BLaER1 (cell line): ENCODE measurements at regions not wholly inside any gene's neighbourhood (a gene's known extent, or its start where the extent isn't known, plus 50 kb on each side); places are given as distances from the start of the nearest gene placed in this dataset.

Experiments used
- H3K27ac ChIP-seq: shearing (Covaris generic); formaldehyde crosslinking; 2 replicates; pipeline ENCODE4 v1.8.1; 2022
- H3K27me3 ChIP-seq: shearing (Covaris generic); formaldehyde crosslinking; 2 replicates; pipeline ENCODE4 v1.8.1; 2022
- H3K36me3 ChIP-seq: shearing (Covaris generic); formaldehyde crosslinking; 2 replicates; pipeline ENCODE4 v1.8.1; 2022
- H3K4me1 ChIP-seq: shearing (Covaris generic); formaldehyde crosslinking; 2 replicates; pipeline ENCODE4 v1.8.1; 2022
- H3K4me2 ChIP-seq: shearing (Covaris generic); formaldehyde crosslinking; 2 replicates; pipeline ENCODE4 v1.8.1; 2022
- H3K4me3 ChIP-seq: shearing (Covaris generic); formaldehyde crosslinking; 2 replicates; pipeline ENCODE4 v1.8.1; 2022
- H3K9ac ChIP-seq: shearing (Covaris generic); formaldehyde crosslinking; 2 replicates; pipeline ENCODE4 v1.8.1; 2022
- H3K9me3 ChIP-seq: shearing (Covaris generic); formaldehyde crosslinking; 2 replicates; pipeline ENCODE4 v1.8.1; 2022
- H4K20me1 ChIP-seq: shearing (Covaris generic); formaldehyde crosslinking; 2 replicates; pipeline ENCODE4 v1.8.1; 2022
- Cebpa-rat ChIP-seq: shearing (Covaris generic); IDR thresholded peaks from 2 replicates; pipeline ENCODE4 v1.8.1; 2022

DNA sequence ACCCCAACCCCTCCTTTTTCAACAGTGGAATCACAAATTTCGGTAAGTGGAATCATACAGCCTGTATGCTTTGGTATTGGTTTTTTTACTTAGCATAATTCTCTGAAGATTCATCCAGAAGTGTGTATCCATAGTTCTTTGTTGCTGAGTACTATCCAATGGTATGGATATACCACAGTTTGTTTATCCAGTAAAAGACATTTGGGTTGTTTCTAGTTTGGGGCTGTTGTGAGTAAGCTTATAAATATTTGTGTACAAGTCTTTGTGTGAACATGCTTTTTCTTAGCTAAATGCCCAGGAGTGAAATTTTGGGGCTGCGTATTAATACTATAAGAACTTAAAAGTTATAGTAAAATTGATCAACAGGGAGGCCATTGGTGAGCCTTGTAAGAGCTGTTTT lies 57.5 kb upstream of the GC start:
- peaks cover 1% of the 10 kb centered on the region; the same call in 1 of the 2 replicates for H3K9me3 ChIP-seq
- H3K4me1 ChIP-seq: peaks cover 10% of the 10 kb centered on the region
- H3K4me3 ChIP-seq: no peak overlapping the region
- H4K20me1 ChIP-seq: no peaks in the 10 kb centered on the region
- no peak for TF ChIP-seq Cebpa-rat
- no peaks in the 10 kb centered on the region for H3K27me3 ChIP-seq
- H3K36me3 ChIP-seq: no peaks in the 10 kb centered on the region
- H3K27ac ChIP-seq: no peak overlapping the region
- H3K4me2 ChIP-seq: no peak overlapping the region
- H3K9ac ChIP-seq: no peak overlapping the region

DNA sequence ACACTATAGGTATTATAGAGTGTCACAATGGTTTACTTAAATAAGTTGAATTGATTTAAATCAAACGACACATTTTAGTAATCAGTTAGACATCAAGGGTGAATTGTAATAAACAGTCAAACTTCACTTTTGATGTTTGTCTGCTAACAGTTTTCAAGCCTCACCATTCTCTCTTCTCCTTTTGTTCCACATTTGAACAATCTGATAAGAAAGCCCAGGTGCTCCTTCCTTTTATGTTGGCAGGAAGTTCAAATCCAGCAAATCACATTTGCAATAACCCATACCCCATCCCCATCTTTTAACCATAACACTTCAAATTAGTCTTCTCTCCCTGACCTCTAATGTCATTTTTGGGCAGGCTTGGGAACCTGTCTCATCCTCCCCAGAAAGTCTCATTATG lies 63.4 kb upstream of the GC start:
- H3K4me3 ChIP-seq: no peak overlapping the region
- H3K4me2 ChIP-seq: no peak overlapping the region
- H3K27me3 ChIP-seq: no peaks in the 10 kb centered on the region
- H3K36me3 ChIP-seq: no peaks in the 10 kb centered on the region
- no peak for TF ChIP-seq Cebpa-rat
- H3K9ac ChIP-seq: no peak overlapping the region
- peaks cover 21% of the 10 kb centered on the region for H3K4me1 ChIP-seq
- H4K20me1 ChIP-seq: no peaks in the 10 kb centered on the region
- peaks cover 6% of the 10 kb centered on the region for H3K9me3 ChIP-seq
- no peak overlapping the region for H3K27ac ChIP-seq

DNA sequence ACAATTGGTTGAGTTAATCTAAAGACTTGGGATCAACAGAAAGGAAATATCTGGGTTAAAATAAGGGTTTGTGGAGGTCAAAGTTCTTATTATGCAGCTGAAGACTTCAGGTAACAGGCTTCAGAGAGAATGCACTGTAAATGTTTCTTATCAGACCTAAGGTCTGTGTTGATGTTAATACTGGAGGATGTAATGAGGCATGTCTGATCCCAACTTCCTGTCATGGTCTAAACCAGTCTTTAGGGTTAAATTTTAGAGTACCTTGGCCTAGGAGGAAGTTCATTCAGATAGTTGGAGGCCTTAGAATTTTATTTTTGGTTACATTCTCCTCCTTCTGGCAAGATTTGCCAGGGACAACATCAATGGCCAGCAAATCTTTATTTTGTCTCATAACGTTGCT lies 72.1 kb upstream of the GC start:
- H3K9me3 ChIP-seq: peaks cover 32% of the 10 kb centered on the region

DNA sequence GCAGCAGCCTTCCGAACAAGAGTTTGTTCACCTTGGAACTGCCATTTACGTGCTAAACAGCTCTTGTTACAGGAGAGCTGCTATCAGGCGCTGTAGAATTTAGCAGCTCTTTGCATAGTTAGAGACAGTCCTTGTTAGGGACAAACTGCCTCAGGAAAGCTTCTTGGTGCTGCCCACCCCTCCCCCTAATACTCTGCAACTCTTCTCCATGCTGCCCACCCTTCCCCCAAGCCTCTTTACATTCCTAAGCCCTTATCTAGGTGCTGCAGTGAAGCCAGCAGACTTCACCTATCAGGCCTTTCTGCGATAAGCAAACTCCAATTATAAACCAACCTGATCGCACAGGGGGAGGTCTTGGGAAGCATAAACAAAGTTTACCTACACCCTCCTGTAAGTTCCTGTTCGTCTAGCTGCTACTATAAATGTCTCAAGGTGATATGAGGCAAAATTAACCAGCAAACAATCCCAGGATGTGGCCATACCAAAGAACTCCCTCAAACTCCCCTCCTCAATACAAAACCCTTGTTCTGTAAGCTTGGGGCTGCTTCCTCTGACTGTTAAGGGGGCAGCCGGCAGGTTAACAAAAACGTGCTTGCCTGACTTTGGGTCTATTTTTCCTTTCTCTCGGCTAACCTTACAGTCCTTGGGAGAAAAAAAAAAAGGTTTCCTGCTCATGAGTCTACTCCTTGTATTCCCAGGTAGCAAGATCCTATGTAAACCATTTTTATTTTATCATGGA lies 74.0 kb upstream of the GC start:
- no peaks in the 10 kb centered on the region for H4K20me1 ChIP-seq
- H3K36me3 ChIP-seq: no peaks in the 10 kb centered on the region
- H3K4me3 ChIP-seq: no peak overlapping the region
- H3K27me3 ChIP-seq: no peaks in the 10 kb centered on the region
- peaks cover 45% of the 10 kb centered on the region for H3K9me3 ChIP-seq
- TF ChIP-seq Cebpa-rat: no peak
- H3K9ac ChIP-seq: no peak overlapping the region
- peaks cover 12% of the 10 kb centered on the region for H3K4me1 ChIP-seq
- no peak overlapping the region for H3K4me2 ChIP-seq
- H3K27ac ChIP-seq: no peak overlapping the region

More for the DNA sequence above, 72.1 kb upstream of the GC start:
- no peak for TF ChIP-seq Cebpa-rat
- peak overlapping the region; percentile 62 for H3K4me2 ChIP-seq
- no peaks in the 10 kb centered on the region for H4K20me1 ChIP-seq
- peaks cover 12% of the 10 kb centered on the region for H3K4me1 ChIP-seq
- no peak overlapping the region for H3K9ac ChIP-seq
- 0 out of 2 replicates have a peak overlapping the region, but pooled peaks have one; percentile 41 for H3K27ac ChIP-seq
- no peak overlapping the region for H3K4me3 ChIP-seq
- H3K36me3 ChIP-seq: no peaks in the 10 kb centered on the region
- H3K27me3 ChIP-seq: no peaks in the 10 kb centered on the region

DNA sequence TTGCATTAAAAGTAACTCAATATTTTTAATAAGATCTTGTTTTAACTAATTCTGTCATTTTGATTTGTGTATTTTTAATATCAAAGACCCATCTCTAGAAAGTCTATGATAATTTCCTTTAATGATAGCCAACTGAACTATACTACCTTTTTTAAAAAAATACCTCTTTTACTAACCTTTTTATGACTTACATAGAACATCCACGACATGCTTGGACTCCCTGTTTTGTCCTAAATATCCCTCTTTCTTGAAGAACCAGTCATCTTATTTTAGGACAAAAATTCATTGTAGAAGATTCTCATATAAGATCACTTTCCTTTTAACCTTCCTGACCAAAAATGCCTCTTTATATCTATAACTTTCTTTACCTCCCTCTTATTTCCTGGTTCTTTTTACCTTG lies 76.8 kb upstream of the GC start:
- Histone ChIP-seq H3K4me1 (peaks cover 9% of the 10 kb centered on the region), H3K27ac (no peak overlapping the region), H3K4me3 (no peak overlapping the region), H3K36me3 (no peaks in the 10 kb centered on the region), H3K4me2 (no peak overlapping the region), H3K9me3 (peaks cover 71% of the 10 kb centered on the region), H3K27me3 (no peaks in the 10 kb centered on the region), H3K9ac (no peak overlapping the region), H4K20me1 (no peaks in the 10 kb centered on the region)
- TF ChIP-seq Cebpa-rat: no peak

DNA sequence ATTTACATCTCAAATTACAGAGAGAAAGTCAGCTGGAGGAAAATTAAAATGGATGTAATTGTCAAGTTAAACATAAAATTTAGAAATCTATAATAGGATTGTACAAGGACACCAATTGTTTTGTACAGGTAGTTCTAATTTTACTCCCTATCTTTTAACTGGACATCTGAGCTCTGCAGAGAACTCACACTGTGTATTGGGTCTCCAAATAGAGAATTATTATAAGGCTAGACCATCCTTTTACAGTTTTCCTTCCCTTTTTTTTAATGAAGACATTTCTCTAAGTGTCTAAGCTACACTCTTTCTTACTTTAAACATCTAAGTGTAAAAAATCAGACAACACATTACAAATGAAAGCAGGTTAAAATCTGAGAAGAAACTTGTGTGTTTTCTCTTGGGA lies 78.4 kb upstream of the GC start:
- no peak overlapping the region for H3K27ac ChIP-seq
- no peak overlapping the region for H3K4me2 ChIP-seq
- no peaks in the 10 kb centered on the region for H4K20me1 ChIP-seq
- no peaks in the 10 kb centered on the region for H3K4me1 ChIP-seq
- no peak for TF ChIP-seq Cebpa-rat
- no peak overlapping the region for H3K4me3 ChIP-seq
- no peaks in the 10 kb centered on the region for H3K36me3 ChIP-seq
- H3K9ac ChIP-seq: no peak overlapping the region
- H3K9me3 ChIP-seq: peaks cover 71% of the 10 kb centered on the region
- no peaks in the 10 kb centered on the region for H3K27me3 ChIP-seq

DNA sequence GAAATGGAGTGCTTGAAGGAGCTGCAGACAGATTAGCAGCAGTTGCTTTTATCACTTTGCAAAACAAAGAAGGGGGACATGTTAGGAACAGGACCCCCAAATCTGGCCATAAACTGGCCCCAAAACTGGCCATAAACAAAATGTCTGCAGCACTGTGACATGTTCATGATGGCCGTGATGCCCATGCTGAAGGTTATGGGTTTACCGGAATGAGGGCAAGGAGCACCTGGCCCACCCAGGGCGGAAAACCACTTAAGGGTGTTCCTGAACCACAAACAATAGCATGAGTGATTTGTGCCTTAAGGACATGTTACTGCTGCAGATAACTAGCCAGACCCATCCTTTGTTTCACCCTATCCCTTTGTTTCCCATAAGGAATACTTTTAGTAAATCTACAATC lies 79.6 kb upstream of the GC start:
- Histone ChIP-seq H3K9ac (no peak overlapping the region), H3K4me3 (no peak overlapping the region), H3K27ac (no peak overlapping the region), H3K9me3 (peaks cover 61% of the 10 kb centered on the region), H3K4me1 (no peaks in the 10 kb centered on the region), H3K27me3 (no peaks in the 10 kb centered on the region), H3K36me3 (no peaks in the 10 kb centered on the region), H4K20me1 (no peaks in the 10 kb centered on the region), H3K4me2 (no peak overlapping the region)
- no peak for TF ChIP-seq Cebpa-rat

DNA sequence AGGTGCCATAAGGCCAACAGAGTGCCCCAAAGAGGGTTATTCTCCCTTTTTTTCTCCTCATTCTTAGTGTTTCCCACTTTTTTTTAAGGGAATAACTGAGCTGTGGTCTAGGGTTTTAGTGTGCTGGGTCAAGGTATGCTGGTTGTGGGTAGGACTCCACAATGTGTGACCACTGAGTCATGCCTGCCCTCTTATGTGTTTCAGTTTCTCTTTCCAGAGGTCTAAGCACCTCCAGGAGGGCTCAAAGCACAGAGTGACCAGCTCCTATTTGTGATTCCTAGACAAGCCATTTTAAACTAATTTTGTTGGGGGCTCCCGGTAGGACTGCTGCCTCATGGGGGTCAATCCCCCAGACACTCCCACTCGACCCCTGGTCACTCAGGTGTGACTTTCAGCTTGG lies 80.5 kb upstream of the GC start:
- Histone ChIP-seq H3K4me3 (no peak overlapping the region), H3K9me3 (peaks cover 52% of the 10 kb centered on the region), H3K27me3 (no peaks in the 10 kb centered on the region), H3K9ac (no peak overlapping the region), H3K4me1 (no peaks in the 10 kb centered on the region), H3K36me3 (no peaks in the 10 kb centered on the region), H4K20me1 (no peaks in the 10 kb centered on the region), H3K27ac (no peak overlapping the region), H3K4me2 (no peak overlapping the region)
- TF ChIP-seq Cebpa-rat: no peak

DNA sequence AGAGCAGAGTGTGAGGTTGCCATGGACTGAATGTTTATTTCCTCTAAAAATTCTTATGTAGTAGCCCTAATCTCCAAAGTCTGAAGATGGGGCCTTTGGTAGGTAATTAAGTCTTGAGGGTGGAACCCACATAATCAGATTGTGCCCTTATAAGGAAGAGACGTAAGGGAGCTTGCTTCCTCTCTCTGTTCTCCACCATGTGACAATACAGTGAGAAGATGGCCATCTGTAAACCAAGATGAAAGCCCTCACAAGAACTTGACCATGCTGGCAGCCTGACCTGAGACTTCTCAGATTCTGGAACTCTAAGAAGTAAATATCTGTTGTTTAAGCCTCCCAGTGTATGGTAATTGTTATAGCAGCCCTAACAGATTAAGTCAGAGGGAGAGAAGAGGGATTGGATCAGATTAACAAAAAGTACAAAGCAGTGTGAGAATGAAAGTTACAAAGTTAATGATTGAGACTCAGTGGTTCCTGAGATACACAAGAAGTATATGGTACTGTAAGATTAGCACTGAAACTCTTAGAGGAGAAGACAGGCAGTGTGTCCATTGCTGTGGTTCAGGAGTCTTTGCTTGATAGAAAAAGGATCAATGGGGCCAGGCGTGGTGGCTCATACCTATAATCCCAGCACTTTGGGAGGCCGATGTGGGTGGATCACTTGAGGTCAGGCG lies 82.5 kb upstream of the GC start:
- no peaks in the 10 kb centered on the region for H4K20me1 ChIP-seq
- no peak overlapping the region for H3K27ac ChIP-seq
- no peaks in the 10 kb centered on the region for H3K36me3 ChIP-seq
- no peak overlapping the region for H3K4me2 ChIP-seq
- TF ChIP-seq Cebpa-rat: no peak
- peaks cover 35% of the 10 kb centered on the region for H3K9me3 ChIP-seq
- no peak overlapping the region for H3K4me3 ChIP-seq
- H3K9ac ChIP-seq: no peak overlapping the region
- no peaks in the 10 kb centered on the region for H3K4me1 ChIP-seq
- H3K27me3 ChIP-seq: no peaks in the 10 kb centered on the region

DNA sequence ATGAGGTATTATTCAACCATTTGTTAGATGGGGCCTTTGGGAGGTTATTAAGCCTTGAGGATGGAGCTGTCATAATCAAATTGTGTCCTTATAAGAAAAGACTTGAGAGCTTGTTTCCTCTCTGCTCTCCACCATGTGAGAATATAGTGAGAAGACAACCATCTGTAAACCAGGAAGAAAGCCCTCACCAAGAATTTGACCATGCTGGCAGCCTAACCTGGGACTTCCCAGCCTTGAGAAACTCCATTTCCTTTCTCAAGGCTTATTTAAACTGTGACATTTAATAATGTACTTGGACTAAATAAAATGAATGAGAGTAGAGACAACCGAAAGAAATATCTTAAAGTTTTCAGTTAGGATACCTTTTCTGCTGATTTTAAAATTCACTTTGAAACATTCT lies 83.7 kb upstream of the GC start:
- TF ChIP-seq Cebpa-rat: no peak
- H3K4me2 ChIP-seq: no peak overlapping the region
- H3K4me1 ChIP-seq: no peaks in the 10 kb centered on the region
- H3K27me3 ChIP-seq: no peaks in the 10 kb centered on the region
- peaks cover 27% of the 10 kb centered on the region for H3K9me3 ChIP-seq
- H3K9ac ChIP-seq: no peak overlapping the region
- no peaks in the 10 kb centered on the region for H4K20me1 ChIP-seq
- H3K4me3 ChIP-seq: no peak overlapping the region
- no peaks in the 10 kb centered on the region for H3K36me3 ChIP-seq
- H3K27ac ChIP-seq: no peak overlapping the region
